ENCODE measurements at regions not wholly inside any gene's neighbourhood (a gene's known extent, or its start where the extent isn't known, plus 50 kb on each side); places are given as distances from the start of the nearest gene placed in this dataset.

DNA sequence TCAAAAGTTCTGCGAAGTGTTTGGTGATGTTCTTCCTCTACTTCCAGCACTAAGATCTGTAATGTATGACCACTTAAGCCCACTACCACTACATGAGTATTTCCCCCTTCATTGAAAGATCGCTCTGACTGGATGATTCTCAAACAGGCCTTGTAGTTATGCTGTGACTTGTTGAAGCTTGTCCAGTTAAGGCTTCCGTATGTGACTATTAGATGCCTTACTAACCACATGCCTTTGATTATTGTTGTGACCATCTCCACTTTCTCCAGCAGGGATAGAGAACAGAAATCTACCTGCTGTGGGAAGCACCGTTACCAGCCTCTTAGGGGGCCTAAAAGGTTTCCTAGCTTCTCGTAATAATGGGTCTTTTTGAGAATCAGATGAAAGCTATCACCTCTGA lies 81.1 kb downstream of the NOC3L start:
- no peak for TF ChIP-seq TCF7L2 (IDR thresholded peaks at IDR 0.05; ENCODE audit: low read depth, low read length)
- TF ChIP-seq SIN3A (IDR thresholded peaks at IDR 0.05; ENCODE audit: borderline replicate concordance, insufficient read depth, low read depth, low read length): no peak
- TF ChIP-seq, protein P1, sequence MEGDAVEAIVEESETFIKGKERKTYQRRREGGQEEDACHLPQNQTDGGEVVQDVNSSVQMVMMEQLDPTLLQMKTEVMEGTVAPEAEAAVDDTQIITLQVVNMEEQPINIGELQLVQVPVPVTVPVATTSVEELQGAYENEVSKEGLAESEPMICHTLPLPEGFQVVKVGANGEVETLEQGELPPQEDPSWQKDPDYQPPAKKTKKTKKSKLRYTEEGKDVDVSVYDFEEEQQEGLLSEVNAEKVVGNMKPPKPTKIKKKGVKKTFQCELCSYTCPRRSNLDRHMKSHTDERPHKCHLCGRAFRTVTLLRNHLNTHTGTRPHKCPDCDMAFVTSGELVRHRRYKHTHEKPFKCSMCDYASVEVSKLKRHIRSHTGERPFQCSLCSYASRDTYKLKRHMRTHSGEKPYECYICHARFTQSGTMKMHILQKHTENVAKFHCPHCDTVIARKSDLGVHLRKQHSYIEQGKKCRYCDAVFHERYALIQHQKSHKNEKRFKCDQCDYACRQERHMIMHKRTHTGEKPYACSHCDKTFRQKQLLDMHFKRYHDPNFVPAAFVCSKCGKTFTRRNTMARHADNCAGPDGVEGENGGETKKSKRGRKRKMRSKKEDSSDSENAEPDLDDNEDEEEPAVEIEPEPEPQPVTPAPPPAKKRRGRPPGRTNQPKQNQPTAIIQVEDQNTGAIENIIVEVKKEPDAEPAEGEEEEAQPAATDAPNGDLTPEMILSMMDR (IDR thresholded peaks at IDR 0.05): no peak
- TF ChIP-seq, protein P2, sequence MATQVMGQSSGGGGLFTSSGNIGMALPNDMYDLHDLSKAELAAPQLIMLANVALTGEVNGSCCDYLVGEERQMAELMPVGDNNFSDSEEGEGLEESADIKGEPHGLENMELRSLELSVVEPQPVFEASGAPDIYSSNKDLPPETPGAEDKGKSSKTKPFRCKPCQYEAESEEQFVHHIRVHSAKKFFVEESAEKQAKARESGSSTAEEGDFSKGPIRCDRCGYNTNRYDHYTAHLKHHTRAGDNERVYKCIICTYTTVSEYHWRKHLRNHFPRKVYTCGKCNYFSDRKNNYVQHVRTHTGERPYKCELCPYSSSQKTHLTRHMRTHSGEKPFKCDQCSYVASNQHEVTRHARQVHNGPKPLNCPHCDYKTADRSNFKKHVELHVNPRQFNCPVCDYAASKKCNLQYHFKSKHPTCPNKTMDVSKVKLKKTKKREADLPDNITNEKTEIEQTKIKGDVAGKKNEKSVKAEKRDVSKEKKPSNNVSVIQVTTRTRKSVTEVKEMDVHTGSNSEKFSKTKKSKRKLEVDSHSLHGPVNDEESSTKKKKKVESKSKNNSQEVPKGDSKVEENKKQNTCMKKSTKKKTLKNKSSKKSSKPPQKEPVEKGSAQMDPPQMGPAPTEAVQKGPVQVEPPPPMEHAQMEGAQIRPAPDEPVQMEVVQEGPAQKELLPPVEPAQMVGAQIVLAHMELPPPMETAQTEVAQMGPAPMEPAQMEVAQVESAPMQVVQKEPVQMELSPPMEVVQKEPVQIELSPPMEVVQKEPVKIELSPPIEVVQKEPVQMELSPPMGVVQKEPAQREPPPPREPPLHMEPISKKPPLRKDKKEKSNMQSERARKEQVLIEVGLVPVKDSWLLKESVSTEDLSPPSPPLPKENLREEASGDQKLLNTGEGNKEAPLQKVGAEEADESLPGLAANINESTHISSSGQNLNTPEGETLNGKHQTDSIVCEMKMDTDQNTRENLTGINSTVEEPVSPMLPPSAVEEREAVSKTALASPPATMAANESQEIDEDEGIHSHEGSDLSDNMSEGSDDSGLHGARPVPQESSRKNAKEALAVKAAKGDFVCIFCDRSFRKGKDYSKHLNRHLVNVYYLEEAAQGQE (IDR thresholded peaks at IDR 0.05; ENCODE audit: insufficient read depth in 1 of 2, low read depth in 2 of 2, low read length in 1 of 2): no peak
- no peak for TF ChIP-seq POLR2AphosphoS5 (IDR thresholded peaks at IDR 0.05; ENCODE audit: low read depth, low read length)
- ATAC-seq (no peak), DNase-seq (ENCODE audit: low read depth, low spot score) (no peak)
- intact Hi-C loops (cut with micrococcal nuclease; ENCODE audit: unreplicated experiment) (no loop called here), in situ Hi-C loops (cut with HindIII; ENCODE audit: low pct_unique_long_range_greater_than_20kb, low sequenced_read_pairs) (no loop called here)
- no peak overlapping the region for H3K27ac ChIP-seq (ENCODE audit: low read length)
- H3K27me3 ChIP-seq (ENCODE audit: control insufficient read depth, insufficient read depth, low read length): no peaks in the 10 kb centered on the region
- BruUV-seq (replicated peaks): no TSS peak
- no peaks in the 10 kb centered on the region for H3K9me3 ChIP-seq (ENCODE audit: control insufficient read depth, insufficient read depth, low read depth, low read length)
- ChIA-PET CTCF (no interaction called here), POLR2A (no interaction called here)
- H3K4me1 ChIP-seq (ENCODE audit: control insufficient read depth, insufficient read depth, low read length): no peaks in the 10 kb centered on the region; the same call in 1 of the 2 replicates
- no peak overlapping the region for H3K4me3 ChIP-seq (ENCODE audit: low read depth in 2 of 2, low read length in 2 of 2)
- H3K36me3 ChIP-seq (ENCODE audit: control insufficient read depth, insufficient read depth, low read length): peaks cover 36% of the 10 kb centered on the region

DNA sequence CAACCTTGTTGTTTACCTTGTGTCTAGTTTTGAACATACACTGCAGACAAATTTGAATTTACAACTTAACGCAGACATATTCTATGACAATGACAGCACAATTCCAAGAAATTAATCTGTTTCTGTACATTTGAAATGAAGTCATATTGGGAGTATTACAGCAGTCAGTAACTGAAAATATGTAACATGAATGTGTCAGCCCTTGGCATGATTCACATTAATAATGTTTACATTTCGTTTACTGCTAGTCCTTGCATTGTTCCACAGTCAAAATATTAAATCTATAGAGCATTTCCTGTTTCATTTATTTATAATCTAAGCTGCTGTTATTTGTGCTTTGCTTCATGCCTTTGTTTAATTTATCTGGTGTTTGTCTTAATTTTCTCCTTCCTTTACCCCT lies 80.4 kb downstream of the NOC3L start:
- CTCF ChIA-PET: no interaction called here
- intact Hi-C loops (cut with micrococcal nuclease; ENCODE audit: unreplicated experiment): no loop called here

More for the DNA sequence above, 80.4 kb downstream of the NOC3L start:
- ATAC-seq (no peak), DNase-seq (ENCODE audit: low read depth, low spot score) (no peak)
- Histone ChIP-seq H3K9me3 (ENCODE audit: control insufficient read depth, insufficient read depth, low read depth, low read length) (no peaks in the 10 kb centered on the region), H3K27me3 (ENCODE audit: control insufficient read depth, insufficient read depth, low read length) (no peaks in the 10 kb centered on the region), H3K36me3 (ENCODE audit: control insufficient read depth, insufficient read depth, low read length) (peaks cover 36% of the 10 kb centered on the region), H3K4me3 (ENCODE audit: low read depth in 2 of 2, low read length in 2 of 2) (no peak overlapping the region), H3K4me1 (ENCODE audit: control insufficient read depth, insufficient read depth, low read length) (no peaks in the 10 kb centered on the region; the same call in 1 of the 2 replicates), H3K27ac (ENCODE audit: low read length) (no peak overlapping the region)
- TF ChIP-seq, protein P2 (IDR thresholded peaks at IDR 0.05; ENCODE audit: insufficient read depth in 1 of 2, low read depth in 2 of 2, low read length in 1 of 2): no peak
- TF ChIP-seq SIN3A (IDR thresholded peaks at IDR 0.05; ENCODE audit: borderline replicate concordance, insufficient read depth, low read depth, low read length) (no peak), POLR2AphosphoS5 (IDR thresholded peaks at IDR 0.05; ENCODE audit: low read depth, low read length) (no peak), TCF7L2 (IDR thresholded peaks at IDR 0.05; ENCODE audit: low read depth, low read length) (no peak)
- TF ChIP-seq, protein P1 (IDR thresholded peaks at IDR 0.05): no peak
- POLR2A ChIA-PET: no interaction called here
- no TSS peak for BruUV-seq (replicated peaks)
- in situ Hi-C loops (cut with HindIII; ENCODE audit: low pct_unique_long_range_greater_than_20kb, low sequenced_read_pairs): no loop called here
